GM12875 (cell line): ENCODE measurements at regions not wholly inside any gene's neighbourhood (a gene's known extent, or its start where the extent isn't known, plus 50 kb on each side); places are given as distances from the start of the nearest gene placed in this dataset.
"Not testable (repeated sequence)": the region's sequence is repeated elsewhere in the genome, so short reads cannot be mapped to it uniquely, and the experiment has no call there.

Experiments used
- H3K4me3 ChIP-seq: one replicate; pipeline ENCODE4 v1.5.1; 2011; ENCODE audit warnings: low read depth, low read length, control low read depth
- CTCF ChIP-seq: IDR thresholded peaks from 2 replicates; pipeline ENCODE4 v1.5.1; 2011; ENCODE audit warnings: low read depth, mild to moderate bottlenecking, control low read depth, inconsistent platforms, low read length, moderate library complexity, borderline replicate concordance; ENCODE audit not compliant: insufficient read depth

GRCh38 chr4:123674762-123675465, 278.3 kb downstream of the SPRY1 start:
- no peak for TF ChIP-seq CTCF

GRCh38 chr4:123675567-123675966, 279.0 kb downstream of the SPRY1 start:
- no peak for TF ChIP-seq CTCF
- H3K4me3 ChIP-seq: no peak overlapping the region

More at GRCh38 chr4:123674762-123675465, 278.3 kb downstream of the SPRY1 start:
- no peak overlapping the region for H3K4me3 ChIP-seq

- no peak overlapping the region for H3K4me3 ChIP-seq
- TF ChIP-seq CTCF: no peak
Observed at GRCh38 chr4:123676071-123676889, 279.7 kb downstream of the SPRY1 start.

GRCh38 chr4:123676890-123677229, 280.3 kb downstream of the SPRY1 start:
- no peak overlapping the region for H3K4me3 ChIP-seq
- TF ChIP-seq CTCF: no peak

GRCh38 chr4:123682931-123683330, 286.3 kb downstream of the SPRY1 start:
- H3K4me3 ChIP-seq: no peak overlapping the region
- no peak for TF ChIP-seq CTCF

GRCh38 chr4:123684937-123685336, 288.3 kb downstream of the SPRY1 start:
- not testable (repeated sequence) for H3K4me3 ChIP-seq

GRCh38 chr4:123695531-123695930, 298.9 kb downstream of the SPRY1 start:
- not testable (repeated sequence) for H3K4me3 ChIP-seq

GRCh38 chr4:123696687-123697086, 300.1 kb downstream of the SPRY1 start:
- TF ChIP-seq CTCF: no peak
- no peak overlapping the region for H3K4me3 ChIP-seq
